BLaER1 treated with 17β-estradiol and CSF1 and Interleukin-3, amounts not matched to agents 10 nM and 100 nM (cell line): ENCODE measurements at regions not wholly inside any gene's neighbourhood (a gene's known extent, or its start where the extent isn't known, plus 50 kb on each side); places are given as distances from the start of the nearest gene placed in this dataset.

Source experiments
- H3K27ac ChIP-seq, 11 experiments: shearing (Covaris generic); formaldehyde crosslinking; 2 replicates each; pipeline ENCODE4 v1.8.1; 2022
- H3K27me3 ChIP-seq, 11 experiments: shearing (Covaris generic); formaldehyde crosslinking; 2 replicates each; pipeline ENCODE4 v1.8.1; 2022
- H3K36me3 ChIP-seq, 11 experiments: shearing (Covaris generic); formaldehyde crosslinking; 2 replicates each; pipeline ENCODE4 v1.8.1; 2022
- H3K4me1 ChIP-seq, 10 experiments: shearing (Covaris generic); formaldehyde crosslinking; 2 replicates each; pipeline ENCODE4 v1.8.1; 2022
- H3K4me2 ChIP-seq, 11 experiments: shearing (Covaris generic); formaldehyde crosslinking; 2 replicates each; pipeline ENCODE4 v1.8.1; 2022
- H3K4me3 ChIP-seq, 10 experiments: shearing (Covaris generic); formaldehyde crosslinking; 2 replicates each; pipeline ENCODE4 v1.8.1; 2022
- H3K9ac ChIP-seq, 11 experiments: shearing (Covaris generic); formaldehyde crosslinking; 2 replicates each; pipeline ENCODE4 v1.8.1; 2022
- H3K9me3 ChIP-seq, 11 experiments: shearing (Covaris generic); formaldehyde crosslinking; replicated peaks in 1 of 11; 2 replicates each; pipeline ENCODE4 v1.8.1; 2022
- H4K20me1 ChIP-seq, 11 experiments: shearing (Covaris generic); formaldehyde crosslinking; 2 replicates each; pipeline ENCODE4 v1.8.1; 2022
- Cebpa-rat ChIP-seq, 11 experiments: shearing (Covaris generic); IDR thresholded peaks; 2 replicates each; pipeline ENCODE4 v1.8.1; 2022

GRCh38 chr15:92332125-92332899, 61.4 kb upstream of the ST8SIA2 start:
- Histone ChIP-seq H3K4me1 (no peaks in the 10 kb centered on the region), H4K20me1 (no peaks in the 10 kb centered on the region), H3K4me2 (no peak overlapping the region), H3K36me3 (no peaks in the 10 kb centered on the region), H3K27ac (no peak overlapping the region), H3K4me3 (no peak overlapping the region), H3K27me3 (no peaks in the 10 kb centered on the region), H3K9me3 (peaks cover 11 to 25% (median 21%) of the 10 kb centered on the region in 11 experiments; a peak in 21 of 22 replicates), H3K9ac (no peak overlapping the region)
- no peak for TF ChIP-seq Cebpa-rat (IDR thresholded peaks at IDR 0.05)

- no peak overlapping the region for H3K9ac ChIP-seq
- TF ChIP-seq Cebpa-rat (IDR thresholded peaks at IDR 0.05) = no peak
These were observed 60.0 kb upstream of the ST8SIA2 start for GRCh38 chr15:92333709-92334108.

GRCh38 chr15:92336419-92336987, 57.2 kb upstream of the ST8SIA2 start:
- 0 out of 20 replicates have a peak, but pooled peaks cover 0 to 6% (median 0%) of the 10 kb centered on the region in 10 experiments for H3K4me1 ChIP-seq
- H3K27me3 ChIP-seq = no peaks in the 10 kb centered on the region
- peaks cover 11 to 25% (median 21%) of the 10 kb centered on the region in 11 experiments; a peak in 21 of 22 replicates for H3K9me3 ChIP-seq
- H4K20me1 ChIP-seq = no peaks in the 10 kb centered on the region
- H3K4me3 ChIP-seq = no peak overlapping the region
- no peak overlapping the region for H3K27ac ChIP-seq
- no peaks in the 10 kb centered on the region for H3K36me3 ChIP-seq
- no peak overlapping the region for H3K9ac ChIP-seq
- TF ChIP-seq Cebpa-rat (IDR thresholded peaks at IDR 0.05) = no peak
- no peak overlapping the region for H3K4me2 ChIP-seq

More at GRCh38 chr15:92333709-92334108, 60.0 kb upstream of the ST8SIA2 start:
- no peaks in the 10 kb centered on the region for H3K27me3 ChIP-seq
- H3K36me3 ChIP-seq = no peaks in the 10 kb centered on the region
- no peak overlapping the region for H3K4me2 ChIP-seq
- H3K4me3 ChIP-seq = no peak overlapping the region
- H3K4me1 ChIP-seq = 0 out of 20 replicates have a peak, but pooled peaks cover 0 to 3% (median 0%) of the 10 kb centered on the region in 10 experiments
- H3K9me3 ChIP-seq = peaks cover 11 to 25% (median 21%) of the 10 kb centered on the region in 11 experiments; a peak in 21 of 22 replicates
- no peaks in the 10 kb centered on the region for H4K20me1 ChIP-seq
- H3K27ac ChIP-seq = no peak overlapping the region

GRCh38 chr15:92339361-92339760, 54.3 kb upstream of the ST8SIA2 start:
- Histone ChIP-seq H3K9ac (no peak overlapping the region), H3K27me3 (no peaks in the 10 kb centered on the region), H4K20me1 (no peaks in the 10 kb centered on the region), H3K9me3 (no peaks in the 10 kb centered on the region), H3K4me2 (no peak overlapping the region), H3K36me3 (no peaks in the 10 kb centered on the region), H3K4me1 (0 out of 20 replicates have a peak, but pooled peaks cover 0 to 6% (median 0%) of the 10 kb centered on the region in 10 experiments), H3K4me3 (no peak overlapping the region), H3K27ac (no peak overlapping the region)
- no peak for TF ChIP-seq Cebpa-rat (IDR thresholded peaks at IDR 0.05)
